Fibroblast of lung (primary cell): ENCODE measurements at regions not wholly inside any gene's neighbourhood (a gene's known extent, or its start where the extent isn't known, plus 50 kb on each side); places are given as distances from the start of the nearest gene placed in this dataset.

ENCODE experiments used
- DNase-seq, 2 donors: peaks; one replicate each; pipeline versions ENCODE4 v3.0.0 to v3.0.0-alpha.2; 2010; ENCODE audit warnings: low read depth in 2 of 2
- H2AFZ ChIP-seq: 2 replicates; pipeline ENCODE4 v1.5.1; 2012; ENCODE audit warnings: low read length, control low read depth, inconsistent platforms
- H3K27ac ChIP-seq: 2 replicates; pipeline ENCODE4 v1.5.1; 2011; ENCODE audit warnings: low read length, control low read depth; ENCODE audit not compliant: insufficient read depth
- H3K27me3 ChIP-seq: 2 replicates; pipeline ENCODE4 v1.5.1; 2011; ENCODE audit warnings: mild to moderate bottlenecking, low read length; ENCODE audit not compliant: control insufficient read depth, insufficient read depth
- H3K36me3 ChIP-seq: 2 replicates; pipeline ENCODE4 v1.5.1; 2011; ENCODE audit warnings: low read length; ENCODE audit not compliant: control insufficient read depth, insufficient read depth
- H3K4me1 ChIP-seq: 2 replicates; pipeline ENCODE4 v1.5.1; 2011; ENCODE audit warnings: low read length; ENCODE audit not compliant: control insufficient read depth, insufficient read depth; ENCODE audit errors: extremely low read depth
- H3K4me2 ChIP-seq: 2 replicates; pipeline ENCODE4 v1.5.1; 2011; ENCODE audit warnings: low read length, control low read depth; ENCODE audit not compliant: insufficient read depth; ENCODE audit errors: extremely low read depth
- H3K4me3 ChIP-seq, 4 experiments: fragments of 200-600 bp in 1 of 4; sonication (generic) in 1 of 4; replicated peaks in 1 of 4; 2 replicates each; pipeline ENCODE4 v1.5.1; 2011 to 2016; ENCODE audit warnings: low read length in 4 of 4, low read depth in 3 of 4, mild to moderate bottlenecking in 3 of 4, control low read depth in 2 of 4, inconsistent platforms in 1 of 4, mixed read lengths in 1 of 4; ENCODE audit not compliant: insufficient read depth in 1 of 4; ENCODE audit errors: control extremely low read depth in 1 of 4
- H3K79me2 ChIP-seq: 2 replicates; pipeline ENCODE4 v1.5.1; 2012; ENCODE audit warnings: mild to moderate bottlenecking, low read length, inconsistent platforms; ENCODE audit not compliant: control insufficient read depth, insufficient read depth
- H3K9ac ChIP-seq: 2 replicates; pipeline ENCODE4 v1.5.1; 2011; ENCODE audit warnings: mild to moderate bottlenecking, low read length, control low read depth; ENCODE audit not compliant: insufficient read depth
- H3K9me3 ChIP-seq: 2 replicates; pipeline ENCODE4 v1.5.1; 2012; ENCODE audit warnings: low read depth, low read length; ENCODE audit not compliant: control insufficient read depth, insufficient read depth
- H4K20me1 ChIP-seq: 2 replicates; pipeline ENCODE4 v1.5.1; 2011; ENCODE audit warnings: low read length; ENCODE audit not compliant: control insufficient read depth, insufficient read depth; ENCODE audit errors: extremely low read depth
- EZH2 ChIP-seq: IDR thresholded peaks from 2 replicates; pipeline ENCODE4 v1.5.1; 2012; ENCODE audit warnings: low read length, control low read depth, mild to moderate bottlenecking; ENCODE audit errors: missing control alignments
- TF ChIP-seq, protein P1 (sequence below), 2 donors: IDR thresholded peaks in 1 of 2; conservative IDR thresholded peaks in 1 of 2; 1 replicate in 1 of 2; 2 replicates in 1 of 2; pipeline ENCODE4 v1.5.1; 2011 to 2012; ENCODE audit warnings: low read length in 2 of 2, control low read depth in 1 of 2, inconsistent platforms in 1 of 2, low read depth in 1 of 2, mild to moderate bottlenecking in 1 of 2

DNA sequence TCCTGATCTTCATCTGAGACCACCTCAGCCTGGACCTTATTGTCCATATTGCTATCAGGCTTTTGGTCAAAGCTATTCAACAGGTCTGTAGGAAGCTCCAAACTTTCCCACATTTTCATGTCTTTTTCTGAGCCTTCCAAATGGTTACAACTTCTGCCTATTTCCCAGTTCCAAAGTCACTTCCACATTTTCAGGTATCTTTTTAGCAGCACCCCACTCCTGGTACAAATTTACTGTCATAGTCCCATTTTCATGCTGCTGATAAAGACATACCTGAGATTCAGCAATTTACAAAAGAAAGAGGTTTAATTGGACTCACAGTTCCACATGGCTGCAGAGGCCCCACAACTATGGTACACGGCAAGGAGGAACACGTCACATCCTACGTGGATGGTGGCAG lies 815.5 kb downstream of the KCNJ2 start:
- Histone ChIP-seq H3K4me3 (no peak overlapping the region), H3K27me3 (no peaks in the 10 kb centered on the region), H3K9me3 (no peaks in the 10 kb centered on the region), H4K20me1 (no peaks in the 10 kb centered on the region), H3K36me3 (no peaks in the 10 kb centered on the region), H3K4me2 (no peak overlapping the region), H3K9ac (no peak overlapping the region), H3K4me1 (no peaks in the 10 kb centered on the region), H2AFZ (no peak overlapping the region), H3K79me2 (no peaks in the 10 kb centered on the region), H3K27ac (no peak overlapping the region)
- TF ChIP-seq EZH2: no peak
- TF ChIP-seq, protein P1, sequence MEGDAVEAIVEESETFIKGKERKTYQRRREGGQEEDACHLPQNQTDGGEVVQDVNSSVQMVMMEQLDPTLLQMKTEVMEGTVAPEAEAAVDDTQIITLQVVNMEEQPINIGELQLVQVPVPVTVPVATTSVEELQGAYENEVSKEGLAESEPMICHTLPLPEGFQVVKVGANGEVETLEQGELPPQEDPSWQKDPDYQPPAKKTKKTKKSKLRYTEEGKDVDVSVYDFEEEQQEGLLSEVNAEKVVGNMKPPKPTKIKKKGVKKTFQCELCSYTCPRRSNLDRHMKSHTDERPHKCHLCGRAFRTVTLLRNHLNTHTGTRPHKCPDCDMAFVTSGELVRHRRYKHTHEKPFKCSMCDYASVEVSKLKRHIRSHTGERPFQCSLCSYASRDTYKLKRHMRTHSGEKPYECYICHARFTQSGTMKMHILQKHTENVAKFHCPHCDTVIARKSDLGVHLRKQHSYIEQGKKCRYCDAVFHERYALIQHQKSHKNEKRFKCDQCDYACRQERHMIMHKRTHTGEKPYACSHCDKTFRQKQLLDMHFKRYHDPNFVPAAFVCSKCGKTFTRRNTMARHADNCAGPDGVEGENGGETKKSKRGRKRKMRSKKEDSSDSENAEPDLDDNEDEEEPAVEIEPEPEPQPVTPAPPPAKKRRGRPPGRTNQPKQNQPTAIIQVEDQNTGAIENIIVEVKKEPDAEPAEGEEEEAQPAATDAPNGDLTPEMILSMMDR (conservative IDR thresholded peaks at IDR 0.05 in 1 of 2, IDR thresholded peaks at IDR 0.05 in 1 of 2; ENCODE audit: low read depth in 1 of 2, low read length in 2 of 2): no peak
- no peak for DNase-seq

DNA sequence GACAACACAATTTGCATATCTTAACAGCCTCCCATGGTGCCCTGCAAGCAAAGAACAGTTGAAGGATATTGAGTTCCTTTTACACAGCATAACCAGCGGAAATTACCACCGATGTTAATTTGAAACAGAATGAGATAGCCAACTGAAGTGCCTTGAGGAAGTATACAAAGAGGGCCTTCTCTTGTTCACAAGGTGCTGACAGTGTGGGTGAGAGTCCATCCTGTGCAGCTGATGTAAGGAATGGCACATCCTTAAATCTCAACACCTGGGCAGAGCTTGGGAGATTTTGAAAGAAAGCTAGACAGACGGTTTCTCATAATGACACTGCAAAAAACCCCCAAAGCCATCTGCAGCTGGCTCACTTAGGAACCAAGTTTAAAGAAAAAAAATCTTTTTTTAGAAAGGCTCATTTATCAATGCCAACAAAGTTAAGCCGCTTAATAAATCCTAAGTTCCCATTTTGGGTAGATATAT lies 818.6 kb downstream of the KCNJ2 start:
- H3K36me3 ChIP-seq: no peaks in the 10 kb centered on the region
- H3K79me2 ChIP-seq: no peaks in the 10 kb centered on the region
- no peak overlapping the region for H3K27ac ChIP-seq
- peak in 1 of 2 donors; percentile 12 for DNase-seq
- H3K27me3 ChIP-seq: no peaks in the 10 kb centered on the region
- H3K9ac ChIP-seq: no peak overlapping the region
- no peaks in the 10 kb centered on the region for H3K9me3 ChIP-seq
- no peak overlapping the region for H2AFZ ChIP-seq
- no peaks in the 10 kb centered on the region for H3K4me1 ChIP-seq
- no peak overlapping the region for H3K4me2 ChIP-seq
- H3K4me3 ChIP-seq: no peak overlapping the region
- TF ChIP-seq, protein P1 (conservative IDR thresholded peaks at IDR 0.05 in 1 of 2, IDR thresholded peaks at IDR 0.05 in 1 of 2; ENCODE audit: low read depth in 1 of 2, low read length in 2 of 2): no peak
- no peak for TF ChIP-seq EZH2
- H4K20me1 ChIP-seq: no peaks in the 10 kb centered on the region

DNA sequence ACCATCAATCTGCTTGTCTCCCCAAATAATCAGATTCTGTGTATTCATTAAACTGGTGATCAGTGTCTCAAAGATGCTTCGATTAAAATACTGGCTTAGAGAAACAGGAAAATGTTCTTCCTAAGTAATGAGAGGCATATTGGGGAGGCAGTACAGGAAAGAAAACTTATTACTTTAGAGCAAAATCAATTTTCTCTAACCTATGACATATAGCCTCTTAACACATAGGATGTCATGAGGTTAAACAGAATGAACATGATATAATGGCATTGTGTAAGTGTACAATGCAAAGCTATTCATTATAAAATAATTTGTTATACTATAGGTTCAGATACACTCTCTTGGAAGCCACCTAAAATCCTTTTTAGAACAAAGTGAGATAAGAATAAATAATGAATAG lies 819.3 kb downstream of the KCNJ2 start:
- Histone ChIP-seq H3K4me3 (no peak overlapping the region), H4K20me1 (no peaks in the 10 kb centered on the region)
- TF ChIP-seq EZH2: no peak
- TF ChIP-seq, protein P1 (conservative IDR thresholded peaks at IDR 0.05 in 1 of 2, IDR thresholded peaks at IDR 0.05 in 1 of 2; ENCODE audit: low read depth in 1 of 2, low read length in 2 of 2): no peak

More for the DNA sequence above, 819.3 kb downstream of the KCNJ2 start:
- Histone ChIP-seq H3K4me2 (no peak overlapping the region), H3K27ac (no peak overlapping the region), H3K27me3 (no peaks in the 10 kb centered on the region), H3K9me3 (no peaks in the 10 kb centered on the region), H2AFZ (no peak overlapping the region), H3K36me3 (no peaks in the 10 kb centered on the region), H3K9ac (no peak overlapping the region), H3K79me2 (no peaks in the 10 kb centered on the region), H3K4me1 (no peaks in the 10 kb centered on the region)
- no peak for DNase-seq
